ENCODE measurements at regions not wholly inside any gene's neighbourhood (a gene's known extent, or its start where the extent isn't known, plus 50 kb on each side); places are given as distances from the start of the nearest gene placed in this dataset.

DNA sequence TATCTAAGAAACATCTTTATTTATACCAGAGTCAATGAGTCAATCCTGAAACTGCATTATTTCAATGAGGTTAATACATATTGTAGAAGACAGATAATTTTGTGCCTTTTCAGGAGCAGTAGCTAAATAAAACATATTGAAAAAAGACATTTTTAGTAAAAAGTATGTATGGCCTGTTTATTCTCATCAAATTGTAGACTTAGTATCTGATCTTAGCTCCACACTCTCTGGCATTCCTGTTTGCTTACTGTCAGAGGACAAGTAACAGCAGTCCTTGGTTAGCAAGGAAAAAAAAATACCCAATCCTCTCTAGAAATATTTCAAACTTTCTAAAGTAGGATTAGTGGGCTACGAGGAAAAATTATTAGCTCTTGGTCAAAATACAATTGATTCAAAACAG, 50.5 kb upstream of the GUCY1A1 start:
- CTCF ChIA-PET, result no interaction called here
- no peaks in the 10 kb centered on the region for H3K36me3 ChIP-seq (ENCODE audit: insufficient read depth, low read length)

DNA sequence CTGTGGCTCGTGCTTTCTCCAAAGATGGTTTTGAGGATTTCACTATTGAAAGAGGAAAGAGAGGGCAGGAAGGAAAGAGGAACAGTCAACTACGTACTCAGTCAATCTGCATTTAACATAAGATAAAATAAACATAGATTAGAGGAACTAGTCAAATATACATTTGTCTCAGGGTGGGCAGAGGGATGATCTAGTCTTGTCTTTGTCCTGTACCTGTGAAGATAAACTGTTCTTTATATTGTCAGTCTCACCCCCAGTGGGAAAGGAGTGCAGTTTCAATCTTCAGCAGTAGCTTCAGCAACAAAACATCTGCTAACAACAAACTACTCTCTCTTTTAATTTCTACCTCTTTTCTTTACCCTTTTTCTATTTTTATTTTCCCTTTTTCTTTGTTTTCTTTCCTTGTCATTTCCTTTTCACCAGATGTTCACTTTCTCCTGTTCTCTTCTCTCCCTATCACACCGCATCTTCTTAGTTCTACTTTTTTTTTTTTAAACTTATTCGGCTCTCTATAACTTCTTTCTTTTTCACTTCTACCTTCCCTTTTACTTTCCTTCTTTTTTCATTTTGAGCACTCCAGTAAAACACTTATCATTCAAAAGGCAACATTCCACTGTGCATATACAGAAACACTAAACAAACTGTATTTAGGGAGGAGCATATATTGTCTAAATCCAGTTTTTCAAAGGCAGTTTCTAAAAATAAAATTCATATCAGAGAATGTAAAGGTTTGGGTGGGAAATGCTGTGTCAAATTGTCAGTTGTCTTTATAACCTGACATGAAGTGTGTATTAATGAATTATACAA, 51.4 kb upstream of the GUCY1A1 start:
- no peak overlapping the region for H3K27ac ChIP-seq (ENCODE audit: low read depth in 1 of 2, low read length in 2 of 2)
- ATAC-seq (ENCODE audit: poor library complexity), result no peak
- TF ChIP-seq, protein P1, sequence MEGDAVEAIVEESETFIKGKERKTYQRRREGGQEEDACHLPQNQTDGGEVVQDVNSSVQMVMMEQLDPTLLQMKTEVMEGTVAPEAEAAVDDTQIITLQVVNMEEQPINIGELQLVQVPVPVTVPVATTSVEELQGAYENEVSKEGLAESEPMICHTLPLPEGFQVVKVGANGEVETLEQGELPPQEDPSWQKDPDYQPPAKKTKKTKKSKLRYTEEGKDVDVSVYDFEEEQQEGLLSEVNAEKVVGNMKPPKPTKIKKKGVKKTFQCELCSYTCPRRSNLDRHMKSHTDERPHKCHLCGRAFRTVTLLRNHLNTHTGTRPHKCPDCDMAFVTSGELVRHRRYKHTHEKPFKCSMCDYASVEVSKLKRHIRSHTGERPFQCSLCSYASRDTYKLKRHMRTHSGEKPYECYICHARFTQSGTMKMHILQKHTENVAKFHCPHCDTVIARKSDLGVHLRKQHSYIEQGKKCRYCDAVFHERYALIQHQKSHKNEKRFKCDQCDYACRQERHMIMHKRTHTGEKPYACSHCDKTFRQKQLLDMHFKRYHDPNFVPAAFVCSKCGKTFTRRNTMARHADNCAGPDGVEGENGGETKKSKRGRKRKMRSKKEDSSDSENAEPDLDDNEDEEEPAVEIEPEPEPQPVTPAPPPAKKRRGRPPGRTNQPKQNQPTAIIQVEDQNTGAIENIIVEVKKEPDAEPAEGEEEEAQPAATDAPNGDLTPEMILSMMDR (IDR thresholded peaks at IDR 0.05), result no peak
- Mint-ChIP-seq H3K27me3 (no peaks in the 10 kb centered on the region), H3K4me1 (ENCODE audit: low read depth) (no peaks in the 10 kb centered on the region), H3K9me3 (peaks cover 2% of the 10 kb centered on the region), H3K27ac (no peak overlapping the region), H3K4me3 (no peak overlapping the region), H3K36me3 (ENCODE audit: low read depth) (no peaks in the 10 kb centered on the region)
- ChIA-PET CTCF (no interaction called here), POLR2A (no interaction called here)
- DNase-seq, result no peak
- no peaks in the 10 kb centered on the region for H3K9me3 ChIP-seq (ENCODE audit: control insufficient read depth in 1 of 2, insufficient read depth in 1 of 2, low read length in 2 of 2)
- no peak overlapping the region for H3K4me3 ChIP-seq (ENCODE audit: low read length)
- no peaks in the 10 kb centered on the region for H3K4me1 ChIP-seq (ENCODE audit: insufficient read depth, low read length)
- intact Hi-C loops (cut with DNase I, micrococcal nuclease), result no loop called here
- H3K27me3 ChIP-seq (ENCODE audit: control insufficient read depth in 1 of 2, insufficient read depth in 2 of 2, low read length in 2 of 2), result no peaks in the 10 kb centered on the region
- no peaks in the 10 kb centered on the region for H3K36me3 ChIP-seq (ENCODE audit: insufficient read depth, low read length)

More for the DNA sequence above, 50.5 kb upstream of the GUCY1A1 start:
- Mint-ChIP-seq H3K9me3 (peaks cover 2% of the 10 kb centered on the region), H3K27me3 (no peaks in the 10 kb centered on the region), H3K4me1 (ENCODE audit: low read depth) (no peaks in the 10 kb centered on the region), H3K36me3 (ENCODE audit: low read depth) (no peaks in the 10 kb centered on the region), H3K4me3 (no peak overlapping the region), H3K27ac (no peak overlapping the region)
- POLR2A ChIA-PET, result no interaction called here
- no peaks in the 10 kb centered on the region for H3K4me1 ChIP-seq (ENCODE audit: insufficient read depth, low read length)
- H3K27ac ChIP-seq (ENCODE audit: low read depth in 1 of 2, low read length in 2 of 2), result no peak overlapping the region
- TF ChIP-seq, protein P1 (IDR thresholded peaks at IDR 0.05), result no peak
- intact Hi-C loops (cut with DNase I, micrococcal nuclease), result no loop called here
- no peak overlapping the region for H3K4me3 ChIP-seq (ENCODE audit: low read length)
- DNase-seq (no peak), ATAC-seq (ENCODE audit: poor library complexity) (no peak)
- no peaks in the 10 kb centered on the region for H3K9me3 ChIP-seq (ENCODE audit: control insufficient read depth in 1 of 2, insufficient read depth in 1 of 2, low read length in 2 of 2)
- H3K27me3 ChIP-seq (ENCODE audit: control insufficient read depth in 1 of 2, insufficient read depth in 2 of 2, low read length in 2 of 2), result no peaks in the 10 kb centered on the region

DNA sequence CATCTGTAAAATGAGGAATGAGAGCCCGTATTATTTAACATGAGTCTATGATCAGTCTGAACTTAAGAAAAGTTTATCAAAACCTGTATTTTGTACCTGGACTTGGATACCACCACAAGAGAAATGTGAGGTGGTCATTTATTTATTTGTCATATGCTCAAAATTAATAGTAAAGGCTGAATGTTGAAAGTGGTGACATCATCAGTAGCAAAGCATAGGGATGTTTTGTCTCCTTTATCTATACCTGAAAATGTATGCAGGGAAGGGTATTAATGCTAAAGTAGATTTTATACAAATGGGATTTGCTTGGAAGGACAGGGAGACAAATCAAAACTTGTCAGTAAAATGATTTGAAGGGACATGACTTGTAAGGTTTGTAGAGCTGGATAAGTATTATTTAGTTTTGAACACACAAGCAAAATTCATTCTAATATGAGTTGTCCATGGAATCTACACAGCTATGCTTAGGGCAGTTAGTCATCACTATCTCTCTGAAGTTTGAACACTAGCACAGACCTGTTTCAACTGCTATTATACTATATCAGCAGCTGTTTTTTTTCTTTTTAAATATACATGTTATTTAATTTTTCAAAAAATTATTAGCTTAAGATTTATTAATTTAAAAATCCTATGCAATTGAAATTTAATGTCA, 52.4 kb upstream of the GUCY1A1 start:
- Histone ChIP-seq H3K36me3 (ENCODE audit: insufficient read depth, low read length) (no peaks in the 10 kb centered on the region), H3K9me3 (ENCODE audit: control insufficient read depth in 1 of 2, insufficient read depth in 1 of 2, low read length in 2 of 2) (no peaks in the 10 kb centered on the region), H3K4me3 (ENCODE audit: low read length) (no peak overlapping the region), H3K27ac (ENCODE audit: low read depth in 1 of 2, low read length in 2 of 2) (no peak overlapping the region), H3K4me1 (ENCODE audit: insufficient read depth, low read length) (no peaks in the 10 kb centered on the region), H3K27me3 (ENCODE audit: control insufficient read depth in 1 of 2, insufficient read depth in 2 of 2, low read length in 2 of 2) (no peaks in the 10 kb centered on the region)
- ChIA-PET CTCF (no interaction called here), POLR2A (no interaction called here)
- Mint-ChIP-seq H3K27ac (no peak overlapping the region), H3K4me3 (no peak overlapping the region), H3K9me3 (peaks cover 2% of the 10 kb centered on the region), H3K36me3 (ENCODE audit: low read depth) (no peaks in the 10 kb centered on the region), H3K4me1 (ENCODE audit: low read depth) (no peaks in the 10 kb centered on the region), H3K27me3 (no peaks in the 10 kb centered on the region)
- ATAC-seq (ENCODE audit: poor library complexity) (no peak), DNase-seq (no peak)
- TF ChIP-seq, protein P1 (IDR thresholded peaks at IDR 0.05), result no peak
- intact Hi-C loops (cut with DNase I, micrococcal nuclease), result no loop called here

All from CD4-positive, alpha-beta T cell (primary cell).